PC-3 (cell line): ENCODE measurements at regions not wholly inside any gene's neighbourhood (a gene's known extent, or its start where the extent isn't known, plus 50 kb on each side); places are given as distances from the start of the nearest gene placed in this dataset.

Experiments used
- ATAC-seq: fragments of 200-7000 bp; cut with Tn5 transposase; 2 replicates; pipeline ENCODE4 v1.9.1; 2020; ENCODE audit warnings: mild to moderate bottlenecking, moderate library complexity
- BruUV-seq: library from RNA; stranded (reverse); fragments of 400-500 nt; replicated peaks from 2 replicates; lab custom pipeline; 2021; lab: Mats Ljungman, UMichigan
- CTCF ChIA-PET: fragments of 300-600 bp; sonication (Branson Sonifier 250); formaldehyde crosslinking; loops from one replicate; lab custom pipeline; 2022; ENCODE audit warnings: antibody characterized with exemption; lab: Charles Lee
- POLR2A ChIA-PET: fragments of 300-600 bp; sonication (Branson Sonifier 250); formaldehyde crosslinking; loops from one replicate; lab custom pipeline; 2022; ENCODE audit warnings: antibody characterized with exemption; ENCODE audit not compliant: unreplicated experiment; lab: Charles Lee
- DNase-seq: peaks from one replicate; pipeline ENCODE4 v3.0.0-alpha.2; 2015
- H2AFZ ChIP-seq: fragments of 300-600 bp; sonication (generic); 2 replicates; pipeline ENCODE4 v1.6.0; 2016; ENCODE audit warnings: antibody characterized with exemption, low read length
- H3F3A ChIP-seq: fragments of 300-600 bp; sonication (generic); one replicate; pipeline ENCODE4 v1.6.0; 2017; ENCODE audit warnings: antibody characterized with exemption, low read length, control low read depth, mild to moderate bottlenecking; ENCODE audit not compliant: unreplicated experiment
- H3K27ac ChIP-seq: fragments of 300-600 bp; sonication (generic); 2 replicates; pipeline ENCODE4 v1.5.1; 2016; ENCODE audit warnings: mild to moderate bottlenecking, low read length
- H3K27me3 ChIP-seq: fragments of 300-600 bp; sonication (generic); 2 replicates; pipeline ENCODE4 v1.6.1; 2016; ENCODE audit warnings: low read length, mixed read lengths
- H3K36me3 ChIP-seq: fragments of 300-600 bp; sonication (generic); 2 replicates; pipeline ENCODE4 v1.6.1; 2016; ENCODE audit warnings: low read depth, mixed run types, low read length, mixed read lengths
- H3K4me1 ChIP-seq: fragments of 300-600 bp; sonication (generic); 2 replicates; pipeline ENCODE4 v1.5.1; 2016; ENCODE audit warnings: low read length; ENCODE audit not compliant: insufficient read depth
- H3K4me2 ChIP-seq: fragments of 300-600 bp; sonication (generic); 2 replicates; pipeline ENCODE4 v1.6.0; 2016; ENCODE audit warnings: low read length
- H3K4me3 ChIP-seq: fragments of 300-600 bp; sonication (generic); 2 replicates; pipeline ENCODE4 v1.5.1; 2016; ENCODE audit warnings: mild to moderate bottlenecking, low read length, mixed read lengths
- H3K79me2 ChIP-seq: fragments of 300-600 bp; sonication (generic); 2 replicates; pipeline ENCODE4 v1.6.1; 2017; ENCODE audit warnings: low read length, mixed read lengths
- H3K9ac ChIP-seq: fragments of 300-600 bp; sonication (generic); 2 replicates; pipeline ENCODE4 v1.6.0; 2016; ENCODE audit warnings: mild to moderate bottlenecking, low read length
- H3K9me2 ChIP-seq: fragments of 300-600 bp; sonication (generic); replicated peaks from 2 replicates; pipeline ENCODE4 v1.6.1; 2016; ENCODE audit warnings: mixed run types, low read length, mixed read lengths
- H3K9me3 ChIP-seq: fragments of 300-600 bp; sonication (generic); 2 replicates; pipeline ENCODE4 v1.6.1; 2016; ENCODE audit warnings: low read length, mixed read lengths
- H4K20me1 ChIP-seq: fragments of 300-600 bp; sonication (generic); 2 replicates; pipeline ENCODE4 v1.6.1; 2016; ENCODE audit warnings: low read length, mixed read lengths
- CTCF ChIP-seq: fragments of 300-600 bp; sonication (generic); conservative IDR thresholded peaks from 2 replicates; pipeline ENCODE4 v1.5.1; 2017; ENCODE audit warnings: antibody characterized with exemption, low read depth, mild to moderate bottlenecking, low read length
- EZH2 ChIP-seq: fragments of 300-600 bp; sonication (generic); IDR thresholded peaks from one replicate; pipeline ENCODE4 v1.6.1; 2017; ENCODE audit warnings: antibody characterized with exemption, mild to moderate bottlenecking, low read length; ENCODE audit not compliant: unreplicated experiment
- EZH2phosphoT487 ChIP-seq: fragments of 300-600 bp; sonication (generic); IDR thresholded peaks from 2 replicates; pipeline ENCODE4 v1.6.1; 2018; ENCODE audit warnings: mild to moderate bottlenecking, antibody characterized with exemption, low read length, borderline replicate concordance
- intact Hi-C: fragments of 100-400 bp; cut with micrococcal nuclease; formaldehyde crosslinking; loops from 2 replicates; pipeline ENCODE4 v1.9.0; 2023

GRCh38 chr12:39065455-39065854, 160.1 kb upstream of the CPNE8 start:
- Histone ChIP-seq H3K27ac (no peak overlapping the region), H3K4me1 (peaks cover 4% of the 10 kb centered on the region), H3K4me2 (no peak overlapping the region), H3K9me2 (no peaks in the 10 kb centered on the region), H3K9me3 (no peaks in the 10 kb centered on the region), H3K36me3 (no peaks in the 10 kb centered on the region), H3K79me2 (no peaks in the 10 kb centered on the region), H3K4me3 (no peak overlapping the region), H3F3A (no peaks in the 10 kb centered on the region), H4K20me1 (no peaks in the 10 kb centered on the region), H3K27me3 (no peaks in the 10 kb centered on the region), H2AFZ (no peak overlapping the region), H3K9ac (no peak overlapping the region)
- intact Hi-C loops: no loop called here
- CTCF ChIA-PET: no interaction called here
- BruUV-seq: no TSS peak
- DNase-seq: no peak
- no peak for TF ChIP-seq EZH2
- TF ChIP-seq EZH2phosphoT487: no peak
- TF ChIP-seq CTCF: no peak
- no peak for ATAC-seq
- POLR2A ChIA-PET: no interaction called here

GRCh38 chr12:39064708-39065107, 159.3 kb upstream of the CPNE8 start:
- ChIA-PET CTCF (interaction anchor here (0.6 kb wide), 1 partner anchor 926 kb away, joined by 3 read pairs; no protein-coding TSS in a partner anchor), POLR2A (no interaction called here)
- intact Hi-C loops: no loop called here
- Histone ChIP-seq H3K9me3 (no peaks in the 10 kb centered on the region), H4K20me1 (no peaks in the 10 kb centered on the region), H3K27ac (no peak overlapping the region), H3K4me3 (no peak overlapping the region), H3K4me2 (no peak overlapping the region), H3K9me2 (no peaks in the 10 kb centered on the region), H3K36me3 (no peaks in the 10 kb centered on the region), H3F3A (no peaks in the 10 kb centered on the region), H3K9ac (no peak overlapping the region), H3K27me3 (no peaks in the 10 kb centered on the region), H3K4me1 (no peaks in the 10 kb centered on the region), H3K79me2 (no peaks in the 10 kb centered on the region), H2AFZ (no peak overlapping the region)
- no TSS peak for BruUV-seq
- ATAC-seq (peak; percentile 53; the same call in 1 of the 2 replicates), DNase-seq (no peak)
- TF ChIP-seq EZH2phosphoT487 (no peak), CTCF (no peak), EZH2 (no peak)

- no peaks in the 10 kb centered on the region for H3K9me2 ChIP-seq
- intact Hi-C loops: no loop called here
- H3K79me2 ChIP-seq: no peaks in the 10 kb centered on the region
- no peak overlapping the region for H2AFZ ChIP-seq
- H3K36me3 ChIP-seq: no peaks in the 10 kb centered on the region
- DNase-seq (no peak), ATAC-seq (no peak)
- H3K4me1 ChIP-seq: no peaks in the 10 kb centered on the region
- H3K27ac ChIP-seq: no peak overlapping the region
- TF ChIP-seq EZH2phosphoT487 (no peak), CTCF (no peak), EZH2 (no peak)
- BruUV-seq: no TSS peak
- no peak overlapping the region for H3K4me2 ChIP-seq
- ChIA-PET POLR2A (no interaction called here), CTCF (no interaction called here)
- no peaks in the 10 kb centered on the region for H3K27me3 ChIP-seq
- H4K20me1 ChIP-seq: no peaks in the 10 kb centered on the region
- H3K4me3 ChIP-seq: no peak overlapping the region
- no peak overlapping the region for H3K9ac ChIP-seq
- H3F3A ChIP-seq: no peaks in the 10 kb centered on the region
- no peaks in the 10 kb centered on the region for H3K9me3 ChIP-seq
These were observed 157.0 kb upstream of the CPNE8 start for GRCh38 chr12:39062266-39062996.
